Astrocyte of the spinal cord (primary cell): ENCODE measurements at regions not wholly inside any gene's neighbourhood (a gene's known extent, or its start where the extent isn't known, plus 50 kb on each side); places are given as distances from the start of the nearest gene placed in this dataset.

Source experiments
- DNase-seq: peaks from one replicate; pipeline ENCODE4 v3.0.0; 2011; ENCODE audit warnings: low read depth, low spot score
- H3K4me3 ChIP-seq: 2 replicates; pipeline ENCODE4 v1.5.1; 2011; ENCODE audit warnings: low read depth, mild to moderate bottlenecking, low read length, moderate library complexity
- in situ Hi-C: cut with HindIII; loops from 2 replicates; pipeline ENCODE4 v1.10.0; 2017; ENCODE audit warnings: low sequenced_read_pairs
- TF ChIP-seq, protein P1 (sequence below): IDR thresholded peaks from 2 replicates; pipeline ENCODE4 v1.5.1; 2012; ENCODE audit warnings: low read depth, mild to moderate bottlenecking, low read length, inconsistent platforms

DNA sequence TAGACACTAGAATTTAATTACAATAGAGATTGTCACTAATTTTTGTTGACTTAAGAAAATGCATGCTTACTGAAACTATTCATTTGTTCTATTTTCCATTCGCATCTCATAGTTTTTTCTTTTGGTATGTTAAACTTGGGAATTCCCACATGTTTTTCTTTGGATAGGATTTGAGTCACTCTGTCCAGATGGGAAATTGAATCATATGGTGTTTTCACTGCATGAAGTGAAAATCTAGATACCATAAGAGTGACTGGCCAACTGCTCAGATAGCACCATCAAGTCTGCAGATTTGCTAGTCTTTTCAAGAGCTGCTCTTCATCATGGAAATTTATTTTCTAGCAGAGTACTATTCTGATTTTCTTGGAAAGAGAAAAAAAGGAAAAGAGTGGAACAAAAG, 172.6 kb downstream of the FAM47B start:
- peak; percentile 68 for DNase-seq
- TF ChIP-seq, protein P1, sequence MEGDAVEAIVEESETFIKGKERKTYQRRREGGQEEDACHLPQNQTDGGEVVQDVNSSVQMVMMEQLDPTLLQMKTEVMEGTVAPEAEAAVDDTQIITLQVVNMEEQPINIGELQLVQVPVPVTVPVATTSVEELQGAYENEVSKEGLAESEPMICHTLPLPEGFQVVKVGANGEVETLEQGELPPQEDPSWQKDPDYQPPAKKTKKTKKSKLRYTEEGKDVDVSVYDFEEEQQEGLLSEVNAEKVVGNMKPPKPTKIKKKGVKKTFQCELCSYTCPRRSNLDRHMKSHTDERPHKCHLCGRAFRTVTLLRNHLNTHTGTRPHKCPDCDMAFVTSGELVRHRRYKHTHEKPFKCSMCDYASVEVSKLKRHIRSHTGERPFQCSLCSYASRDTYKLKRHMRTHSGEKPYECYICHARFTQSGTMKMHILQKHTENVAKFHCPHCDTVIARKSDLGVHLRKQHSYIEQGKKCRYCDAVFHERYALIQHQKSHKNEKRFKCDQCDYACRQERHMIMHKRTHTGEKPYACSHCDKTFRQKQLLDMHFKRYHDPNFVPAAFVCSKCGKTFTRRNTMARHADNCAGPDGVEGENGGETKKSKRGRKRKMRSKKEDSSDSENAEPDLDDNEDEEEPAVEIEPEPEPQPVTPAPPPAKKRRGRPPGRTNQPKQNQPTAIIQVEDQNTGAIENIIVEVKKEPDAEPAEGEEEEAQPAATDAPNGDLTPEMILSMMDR: no peak
- no peak overlapping the region for H3K4me3 ChIP-seq
- in situ Hi-C loops: no loop called here

DNA sequence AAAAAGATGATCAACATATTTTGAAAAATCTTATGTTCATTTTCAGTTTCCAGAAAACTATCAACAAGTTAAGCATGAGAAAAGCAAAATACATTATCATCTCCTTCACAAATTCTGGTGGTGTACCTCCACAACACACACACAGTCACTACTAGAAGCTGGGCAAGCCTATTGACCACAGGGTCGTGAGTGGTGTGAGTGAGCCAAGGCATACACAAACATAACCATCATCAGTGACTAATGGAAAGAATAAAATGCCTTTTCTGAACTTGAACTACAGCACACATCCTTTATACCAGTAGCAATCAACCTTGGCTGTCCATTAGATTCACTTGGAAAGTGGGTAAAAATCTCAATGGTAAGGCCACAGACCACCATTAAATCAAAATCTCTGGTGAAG, 180.2 kb downstream of the FAM47B start:
- in situ Hi-C loops: no loop called here
- TF ChIP-seq, protein P1: no peak
- H3K4me3 ChIP-seq: no peak overlapping the region
- peak; percentile 15 for DNase-seq

DNA sequence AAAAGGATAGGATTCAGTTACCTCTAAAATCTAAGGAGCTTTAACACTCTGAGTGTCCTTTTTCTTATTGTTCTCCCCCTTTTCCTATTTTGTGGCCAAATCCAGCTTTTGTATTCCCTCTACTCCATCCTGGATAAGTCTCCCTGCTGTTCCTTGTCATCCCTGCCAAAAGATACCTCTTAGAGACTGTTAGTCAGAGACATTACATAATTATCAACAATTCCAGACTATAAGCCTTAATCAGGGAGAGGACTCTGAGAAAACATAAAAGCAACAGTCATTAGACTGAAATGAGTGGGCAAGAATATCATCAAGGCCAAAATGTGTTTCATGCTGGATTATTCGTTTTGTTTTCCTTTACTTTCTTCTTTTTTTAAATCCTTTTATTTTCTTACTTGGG, 206.9 kb downstream of the FAM47B start:
- H3K4me3 ChIP-seq: no peak overlapping the region
- TF ChIP-seq, protein P1: no peak
- in situ Hi-C loops: no loop called here
- no peak for DNase-seq

DNA sequence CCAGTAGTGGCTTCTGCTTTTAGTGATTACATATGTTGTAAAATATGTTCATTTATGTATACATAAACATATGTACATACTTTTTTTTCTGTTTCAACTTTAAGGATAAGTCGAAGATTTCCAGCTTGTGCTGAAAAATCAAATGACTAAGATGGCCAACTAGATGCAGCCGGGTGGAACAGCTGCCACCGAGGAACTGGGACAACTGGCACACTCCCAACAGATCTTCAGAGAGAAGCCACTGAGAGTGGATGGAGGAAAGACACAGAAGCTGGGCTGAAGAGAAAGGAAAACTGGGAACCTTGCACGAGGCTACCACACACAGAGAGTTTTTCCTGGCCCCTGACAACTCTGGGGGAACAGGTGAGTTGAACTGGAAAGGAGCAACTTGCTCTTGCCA, 207.5 kb downstream of the FAM47B start:
- no peak overlapping the region for H3K4me3 ChIP-seq
- in situ Hi-C loops: no loop called here
- TF ChIP-seq, protein P1: no peak
- no peak for DNase-seq

DNA sequence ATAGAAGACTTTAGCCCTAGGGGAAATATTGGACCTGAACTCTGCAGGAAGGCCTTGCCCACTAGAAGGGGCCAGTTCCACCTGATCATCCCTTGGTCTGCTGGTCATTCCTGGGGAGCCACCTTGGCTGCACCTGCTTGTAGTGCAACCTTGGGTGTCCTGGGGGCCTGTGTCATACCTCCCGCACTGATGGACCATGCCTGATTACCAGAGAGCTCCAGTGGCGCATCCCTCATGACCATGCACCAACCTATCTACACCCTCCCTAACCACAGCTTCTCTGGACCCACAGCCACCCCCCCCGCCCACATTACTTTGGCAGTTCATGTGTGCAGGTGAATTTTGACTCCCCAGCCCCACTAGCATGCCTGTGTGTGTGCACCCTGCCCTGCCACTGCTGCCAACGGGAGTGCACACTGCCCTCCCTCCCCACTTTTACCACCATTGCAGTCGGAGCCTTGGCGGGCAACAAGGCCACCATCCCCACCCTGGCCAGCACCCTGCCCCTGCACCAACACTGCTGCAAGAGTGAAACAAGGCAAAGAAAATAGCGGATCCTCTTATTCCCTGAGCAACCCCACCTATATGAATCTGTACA, 208.1 kb downstream of the FAM47B start:
- H3K4me3 ChIP-seq: no peak overlapping the region
- DNase-seq: no peak
- in situ Hi-C loops: no loop called here
- TF ChIP-seq, protein P1: no peak

- no peak overlapping the region for H3K4me3 ChIP-seq
- in situ Hi-C loops: no loop called here
- DNase-seq: no peak
- TF ChIP-seq, protein P1: no peak
Observed at GRCh38 chrX:35166023-35166422, 223.4 kb downstream of the FAM47B start.
